GM12873 (cell line): ENCODE measurements at regions not wholly inside any gene's neighbourhood (a gene's known extent, or its start where the extent isn't known, plus 50 kb on each side); places are given as distances from the start of the nearest gene placed in this dataset.

ENCODE experiments used
- TF ChIP-seq, protein P1 (sequence below): IDR thresholded peaks from 2 replicates; pipeline ENCODE4 v1.5.1; 2012; ENCODE audit warnings: low read depth, mild to moderate bottlenecking, moderate library complexity, low read length, control low read depth; ENCODE audit not compliant: insufficient read depth; ENCODE audit errors: missing control alignments

GRCh38 chr2:15703365-15703869, 111.7 kb downstream of the DDX1 start:
- TF ChIP-seq, protein P1, sequence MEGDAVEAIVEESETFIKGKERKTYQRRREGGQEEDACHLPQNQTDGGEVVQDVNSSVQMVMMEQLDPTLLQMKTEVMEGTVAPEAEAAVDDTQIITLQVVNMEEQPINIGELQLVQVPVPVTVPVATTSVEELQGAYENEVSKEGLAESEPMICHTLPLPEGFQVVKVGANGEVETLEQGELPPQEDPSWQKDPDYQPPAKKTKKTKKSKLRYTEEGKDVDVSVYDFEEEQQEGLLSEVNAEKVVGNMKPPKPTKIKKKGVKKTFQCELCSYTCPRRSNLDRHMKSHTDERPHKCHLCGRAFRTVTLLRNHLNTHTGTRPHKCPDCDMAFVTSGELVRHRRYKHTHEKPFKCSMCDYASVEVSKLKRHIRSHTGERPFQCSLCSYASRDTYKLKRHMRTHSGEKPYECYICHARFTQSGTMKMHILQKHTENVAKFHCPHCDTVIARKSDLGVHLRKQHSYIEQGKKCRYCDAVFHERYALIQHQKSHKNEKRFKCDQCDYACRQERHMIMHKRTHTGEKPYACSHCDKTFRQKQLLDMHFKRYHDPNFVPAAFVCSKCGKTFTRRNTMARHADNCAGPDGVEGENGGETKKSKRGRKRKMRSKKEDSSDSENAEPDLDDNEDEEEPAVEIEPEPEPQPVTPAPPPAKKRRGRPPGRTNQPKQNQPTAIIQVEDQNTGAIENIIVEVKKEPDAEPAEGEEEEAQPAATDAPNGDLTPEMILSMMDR = no peak

GRCh38 chr2:15704086-15704787, 112.6 kb downstream of the DDX1 start:
- TF ChIP-seq, protein P1 = no peak

DNA sequence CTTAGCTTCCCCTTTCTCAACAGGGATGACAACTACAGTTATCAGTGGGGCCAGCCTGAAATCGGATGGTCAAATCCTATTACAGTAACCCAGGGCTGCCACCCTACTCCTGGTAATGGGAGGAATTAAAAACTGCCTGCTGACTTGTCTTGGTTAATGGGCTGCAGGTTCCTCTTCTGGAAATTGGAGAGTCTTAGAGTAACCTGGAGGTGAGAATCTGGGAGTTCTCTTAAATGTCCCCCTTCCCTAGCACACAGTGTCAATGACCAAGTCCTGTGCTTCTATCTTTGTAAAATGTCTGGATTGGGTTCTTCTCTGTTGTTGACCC, 113.1 kb downstream of the DDX1 start:
- TF ChIP-seq, protein P1 = no peak

DNA sequence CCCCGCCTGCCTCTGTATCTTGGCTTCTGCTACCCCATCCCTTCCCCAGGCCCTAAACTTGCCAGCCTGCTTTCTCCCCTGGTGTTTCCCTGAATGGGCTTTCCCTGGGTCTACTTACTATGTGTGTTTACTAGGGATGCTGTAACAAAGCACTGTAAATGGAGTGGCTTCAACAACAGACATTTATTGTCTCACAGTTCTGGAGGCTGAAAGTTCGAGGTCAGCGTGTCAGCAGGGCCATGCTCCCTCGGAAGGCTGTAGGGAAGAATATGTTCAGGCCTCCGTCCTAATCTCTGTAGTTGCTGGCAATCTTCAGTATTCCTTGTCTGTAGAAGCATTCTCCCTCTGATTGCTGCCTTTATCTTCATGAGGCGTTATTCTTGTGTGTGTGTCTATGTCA, 113.6 kb downstream of the DDX1 start:
- TF ChIP-seq, protein P1 = no peak

DNA sequence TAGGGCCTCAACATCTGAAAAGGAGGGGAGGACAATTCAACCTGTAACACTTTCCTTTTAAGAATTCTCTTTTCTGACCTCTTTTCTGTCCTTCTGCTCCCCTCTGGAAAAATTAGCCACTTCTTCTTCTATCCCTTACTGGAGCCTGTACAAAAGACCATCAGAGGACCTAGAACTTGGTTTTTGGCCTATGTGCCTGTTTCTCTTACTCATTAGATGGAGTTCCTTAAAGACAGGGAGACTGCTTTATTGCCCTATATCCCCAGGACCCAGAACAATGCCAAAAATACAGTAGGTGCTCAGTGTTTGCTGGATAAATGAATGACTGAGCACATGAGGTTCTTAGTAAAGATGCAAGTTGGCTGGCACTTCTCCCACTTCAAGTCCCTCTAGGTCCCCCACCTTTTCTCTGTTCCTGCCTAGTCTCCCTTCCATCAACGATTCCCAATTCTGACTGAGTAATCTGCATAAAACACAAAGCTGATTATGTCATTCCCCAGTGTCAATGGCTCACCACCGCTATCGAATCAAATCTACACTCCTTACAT, 114.2 kb downstream of the DDX1 start:
- TF ChIP-seq, protein P1 = no peak

DNA sequence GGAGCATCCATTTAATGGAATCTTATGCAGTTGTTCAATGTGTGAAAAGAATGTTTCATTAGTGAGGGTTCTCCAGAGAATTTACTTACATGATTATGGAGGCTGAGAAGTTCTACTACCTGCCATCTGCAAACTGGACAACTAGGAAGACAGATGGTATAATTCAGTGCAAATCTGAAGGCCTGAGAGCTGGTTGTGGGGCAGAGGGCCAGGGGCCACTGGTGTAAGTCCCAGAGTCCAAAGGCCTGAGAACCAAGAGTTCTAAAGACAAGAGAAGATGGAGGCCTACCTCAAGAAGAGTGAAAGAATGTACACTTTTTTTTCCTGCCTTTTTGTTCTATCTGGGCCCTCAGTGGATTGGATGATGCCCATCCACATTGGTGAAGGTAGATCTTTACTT, 114.8 kb downstream of the DDX1 start:
- TF ChIP-seq, protein P1 = no peak

DNA sequence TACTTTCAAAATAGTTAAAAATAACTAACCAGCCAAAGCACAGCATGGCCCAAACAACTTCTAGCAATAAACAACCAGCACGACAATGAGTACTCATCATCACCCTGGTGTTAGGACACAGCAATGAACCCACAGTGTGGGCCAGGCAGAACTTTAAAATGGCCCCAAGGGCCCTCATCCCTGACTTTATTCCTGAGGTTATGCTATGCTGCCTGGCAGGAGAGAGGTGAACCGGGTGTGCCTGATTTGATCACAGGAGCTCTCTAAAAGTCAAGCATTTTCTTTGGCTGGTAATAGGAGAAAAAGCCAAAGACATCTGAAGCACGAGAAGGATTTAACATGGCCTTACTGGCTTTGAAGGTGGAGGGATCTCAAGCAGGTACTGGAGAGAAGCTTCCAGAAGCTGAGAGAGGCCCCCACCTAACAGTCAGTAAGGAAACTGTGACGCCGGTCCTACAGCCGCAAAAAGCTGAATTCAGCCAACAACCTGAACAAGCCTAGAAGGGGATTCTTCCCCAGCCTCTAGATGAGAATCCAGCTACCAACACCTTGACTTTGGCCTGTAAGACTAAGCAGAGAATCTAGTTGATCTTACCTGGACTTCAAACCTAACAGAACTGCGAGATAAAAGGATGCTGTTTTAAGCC, 115.4 kb downstream of the DDX1 start:
- TF ChIP-seq, protein P1 = no peak
